Trophoblast cell (in vitro differentiated cells and primary cell): ENCODE measurements at regions not wholly inside any gene's neighbourhood (a gene's known extent, or its start where the extent isn't known, plus 50 kb on each side); places are given as distances from the start of the nearest gene placed in this dataset.

Experiments
- DNase-seq, 2 donors: peaks; one replicate each; pipeline ENCODE4 v3.0.0-alpha.2; 2016
- H2AFZ ChIP-seq: 2 replicates; pipeline ENCODE4 v1.6.1; 2013; ENCODE audit warnings: low read length, moderate library complexity, mild to moderate bottlenecking; ENCODE audit not compliant: insufficient read depth, poor library complexity
- H2AK5ac ChIP-seq: 2 replicates; pipeline ENCODE4 v1.6.1; 2013; ENCODE audit warnings: mild to moderate bottlenecking, low read length
- H2BK120ac ChIP-seq: 2 replicates; pipeline ENCODE4 v1.6.1; 2013; ENCODE audit warnings: low read length, mild to moderate bottlenecking, moderate library complexity; ENCODE audit not compliant: insufficient read depth, poor library complexity
- H2BK12ac ChIP-seq: 2 replicates; pipeline ENCODE4 v1.6.1; 2013; ENCODE audit warnings: mild to moderate bottlenecking, low read length, moderate library complexity
- H2BK5ac ChIP-seq: 2 replicates; pipeline ENCODE4 v1.6.1; 2013; ENCODE audit warnings: low read length, low read depth, moderate library complexity, mild to moderate bottlenecking; ENCODE audit not compliant: poor library complexity
- H3K14ac ChIP-seq: 2 replicates; pipeline ENCODE4 v1.6.1; 2013; ENCODE audit warnings: mild to moderate bottlenecking, low read length
- H3K18ac ChIP-seq: 2 replicates; pipeline ENCODE4 v1.6.1; 2013; ENCODE audit warnings: mild to moderate bottlenecking, low read length
- H3K23ac ChIP-seq: 2 replicates; pipeline ENCODE4 v1.6.1; 2013; ENCODE audit warnings: low read length
- H3K27ac ChIP-seq: 2 replicates; pipeline ENCODE4 v1.5.1; 2013; ENCODE audit warnings: low read depth, mild to moderate bottlenecking, inconsistent platforms, low read length, moderate library complexity
- H3K27me3 ChIP-seq: 2 replicates; pipeline ENCODE4 v1.6.1; 2013; ENCODE audit warnings: inconsistent platforms, mild to moderate bottlenecking, low read length, moderate library complexity; ENCODE audit not compliant: insufficient read depth
- H3K36me3 ChIP-seq, 2 experiments: 1 replicate in 1 of 2; 2 replicates in 1 of 2; pipeline ENCODE4 v1.6.1; 2013; ENCODE audit warnings: low read length in 2 of 2, mild to moderate bottlenecking in 2 of 2, moderate library complexity in 1 of 2; ENCODE audit not compliant: insufficient read depth in 2 of 2, control insufficient read depth in 1 of 2
- H3K4ac ChIP-seq: 2 replicates; pipeline ENCODE4 v1.6.1; 2013; ENCODE audit warnings: low read depth, mild to moderate bottlenecking, low read length, moderate library complexity
- H3K4me1 ChIP-seq, 2 experiments: 1 replicate in 1 of 2; 2 replicates in 1 of 2; pipeline ENCODE4 v1.6.1; 2013; ENCODE audit warnings: low read length in 2 of 2, mild to moderate bottlenecking in 2 of 2, moderate library complexity in 1 of 2; ENCODE audit not compliant: insufficient read depth in 2 of 2, control insufficient read depth in 1 of 2
- H3K4me2 ChIP-seq: 2 replicates; pipeline ENCODE4 v1.6.1; 2013; ENCODE audit warnings: inconsistent platforms, mild to moderate bottlenecking, low read length, moderate library complexity
- H3K4me3 ChIP-seq: 2 replicates; pipeline ENCODE4 v1.5.1; 2013; ENCODE audit warnings: mild to moderate bottlenecking, low read depth, low read length, inconsistent platforms
- H3K79me1 ChIP-seq: one replicate; pipeline ENCODE4 v1.6.1; 2013; ENCODE audit warnings: low read length
- H3K79me2 ChIP-seq: 2 replicates; pipeline ENCODE4 v1.6.1; 2013; ENCODE audit warnings: low read length, mild to moderate bottlenecking; ENCODE audit not compliant: control insufficient read depth, insufficient read depth, poor library complexity
- H3K9ac ChIP-seq: 2 replicates; pipeline ENCODE4 v1.6.1; 2013; ENCODE audit warnings: mild to moderate bottlenecking, low read length
- H3K9me3 ChIP-seq: 2 replicates; pipeline ENCODE4 v1.6.1; 2013; ENCODE audit warnings: low read depth, mild to moderate bottlenecking, control low read depth, inconsistent platforms, low read length; ENCODE audit not compliant: insufficient read depth
- H4K12ac ChIP-seq: 2 replicates; pipeline ENCODE4 v1.6.1; 2013; ENCODE audit warnings: low read depth, mild to moderate bottlenecking, low read length, moderate library complexity
- H4K8ac ChIP-seq: 2 replicates; pipeline ENCODE4 v1.6.1; 2013; ENCODE audit warnings: low read depth, mild to moderate bottlenecking, low read length, moderate library complexity
- H4K91ac ChIP-seq: one replicate; pipeline ENCODE4 v1.6.1; 2013; ENCODE audit warnings: low read depth, mild to moderate bottlenecking, low read length, moderate library complexity
- WGBS: extraction: QIAGEN DNeasy Blood & Tissue Kit; methylation state at CpG from one replicate; pipeline ENCODE4 v1.1.7; 2013; ENCODE audit warnings: missing lambda C conversion rate; ENCODE audit not compliant: insufficient read length, insufficient coverage; ENCODE audit errors: extremely low coverage; 5-methylcytosine and 5-hydroxymethylcytosine counted together

DNA sequence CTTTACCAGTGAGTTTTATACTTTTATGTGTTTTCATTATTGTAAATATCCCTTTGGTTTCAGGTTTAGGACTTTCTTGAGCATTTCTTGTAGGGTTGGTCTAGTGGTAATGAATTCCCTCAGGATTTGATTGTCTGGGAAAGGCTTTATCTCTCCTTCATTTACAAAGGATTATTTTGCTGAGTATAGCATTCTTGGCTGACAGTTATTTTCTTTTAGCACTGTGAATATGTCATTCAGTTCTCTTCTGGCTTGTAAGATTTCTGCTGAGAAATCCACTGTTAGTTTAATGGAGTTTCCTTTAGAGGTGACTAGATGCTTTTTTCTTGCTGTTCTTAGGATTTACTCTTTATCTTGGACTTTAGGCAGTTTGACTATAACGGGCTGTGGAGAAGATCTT, 373.9 kb downstream of the TSN start:
- no peak overlapping the region for H2AFZ ChIP-seq
- H2AK5ac ChIP-seq = no peak overlapping the region
- no peak overlapping the region for H4K12ac ChIP-seq
- H3K9ac ChIP-seq = no peak overlapping the region
- H3K23ac ChIP-seq = no peak overlapping the region
- no peak overlapping the region for H3K27ac ChIP-seq
- H4K91ac ChIP-seq = no peak overlapping the region
- no peak overlapping the region for H2BK12ac ChIP-seq
- no peaks in the 10 kb centered on the region for H3K27me3 ChIP-seq
- no CpG with 5 or more reads among the region's 1 CpG for WGBS
- no peaks in the 10 kb centered on the region for H3K79me2 ChIP-seq
- no peak overlapping the region for H3K4me2 ChIP-seq
- H3K4ac ChIP-seq = no peak overlapping the region
- no peak for DNase-seq
- no peak overlapping the region for H3K18ac ChIP-seq
- H3K9me3 ChIP-seq = peaks cover 7% of the 10 kb centered on the region
- no peaks in the 10 kb centered on the region for H3K79me1 ChIP-seq
- no peak overlapping the region for H3K4me3 ChIP-seq
- H3K36me3 ChIP-seq = no peaks in the 10 kb centered on the region
- no peak overlapping the region for H2BK5ac ChIP-seq
- H3K14ac ChIP-seq = no peak overlapping the region
- no peak overlapping the region for H2BK120ac ChIP-seq
- no peak overlapping the region for H4K8ac ChIP-seq
- no peaks in the 10 kb centered on the region for H3K4me1 ChIP-seq

DNA sequence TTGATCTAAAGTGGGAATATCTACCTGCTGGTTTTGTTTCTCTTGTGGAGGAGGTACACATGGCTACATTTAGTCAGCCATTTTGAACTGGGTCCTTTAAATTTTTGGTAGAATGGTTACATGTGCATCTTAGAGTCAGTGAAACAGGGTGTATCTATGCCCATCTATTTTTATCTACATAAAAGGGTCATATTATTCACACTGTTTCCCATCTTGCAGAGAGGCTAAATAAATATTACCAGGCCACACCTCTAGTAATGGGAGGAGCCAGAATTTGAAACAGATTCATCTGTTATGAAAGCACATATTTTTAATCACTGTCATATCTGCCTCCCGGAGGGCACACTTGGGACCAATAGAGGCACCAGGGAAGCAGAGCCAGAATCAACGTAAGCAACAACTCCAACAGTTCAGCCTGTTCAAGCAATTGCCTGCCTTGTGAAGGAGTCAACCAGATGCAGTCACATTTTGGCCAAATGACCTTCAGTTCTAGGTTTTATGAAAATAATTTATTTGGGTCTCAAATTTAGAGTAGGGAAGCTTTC, 376.8 kb downstream of the TSN start:
- H4K8ac ChIP-seq = no peak overlapping the region
- no peak overlapping the region for H2BK12ac ChIP-seq
- H3K27ac ChIP-seq = no peak overlapping the region
- no peak overlapping the region for H4K91ac ChIP-seq
- H3K36me3 ChIP-seq = no peaks in the 10 kb centered on the region
- no peak overlapping the region for H3K9ac ChIP-seq
- no peak overlapping the region for H2AK5ac ChIP-seq
- no peak overlapping the region for H3K14ac ChIP-seq
- H3K9me3 ChIP-seq = peaks cover 8% of the 10 kb centered on the region
- H3K18ac ChIP-seq = no peak overlapping the region
- no peak overlapping the region for H3K23ac ChIP-seq
- no peaks in the 10 kb centered on the region for H3K79me2 ChIP-seq
- H2BK120ac ChIP-seq = no peak overlapping the region
- no peak overlapping the region for H2BK5ac ChIP-seq
- DNase-seq = no peak
- no peak overlapping the region for H3K4me2 ChIP-seq
- H3K4me1 ChIP-seq = no peaks in the 10 kb centered on the region
- H3K79me1 ChIP-seq = no peaks in the 10 kb centered on the region
- H4K12ac ChIP-seq = no peak overlapping the region
- H3K4me3 ChIP-seq = no peak overlapping the region
- no peaks in the 10 kb centered on the region for H3K27me3 ChIP-seq
- no peak overlapping the region for H3K4ac ChIP-seq
- H2AFZ ChIP-seq = no peak overlapping the region
- no CpG with 5 or more reads among the region's 2 CpGs for WGBS

DNA sequence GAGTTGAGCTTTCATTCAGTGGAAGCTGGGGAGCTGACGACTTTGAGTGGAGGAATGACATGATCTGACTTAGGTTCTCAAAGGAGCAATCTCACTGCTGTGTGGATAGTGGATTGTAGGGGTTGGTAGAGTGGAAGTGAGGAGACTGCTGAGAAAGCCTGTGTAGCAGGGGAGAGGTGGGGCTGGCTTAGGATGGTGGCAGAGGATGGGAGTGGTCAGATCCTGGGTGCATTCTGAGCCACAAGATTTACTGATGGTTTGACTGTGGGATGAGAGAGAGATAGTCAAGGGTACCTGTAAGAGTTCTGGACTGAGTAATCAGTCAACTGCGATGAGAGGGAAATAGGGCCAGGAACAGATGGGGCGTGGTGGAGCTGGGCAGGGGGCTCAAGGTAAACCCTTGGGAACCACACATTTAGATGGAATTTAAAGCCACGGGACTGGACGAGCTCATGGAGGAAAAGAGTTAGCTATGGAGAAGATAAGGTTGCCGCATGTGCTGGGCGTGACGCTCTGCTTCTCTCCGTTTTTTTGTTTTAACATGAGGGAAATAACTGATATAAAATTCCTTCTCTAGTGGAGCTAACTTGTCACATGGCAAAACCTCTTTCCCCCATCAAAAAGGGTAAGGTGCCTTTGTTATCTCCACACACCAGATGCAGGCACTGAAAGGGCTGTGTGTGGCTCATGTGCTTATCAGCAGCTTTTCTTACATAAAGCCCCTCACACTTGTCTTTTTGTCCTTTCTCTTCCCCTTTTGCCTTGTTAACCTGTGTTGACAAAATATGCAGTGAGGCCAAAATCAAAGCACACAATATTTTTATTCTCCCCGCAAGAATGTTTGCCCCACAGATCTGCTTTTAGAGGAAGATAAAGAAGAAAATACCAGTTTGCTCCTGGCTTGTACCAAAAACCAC, 379.8 kb downstream of the TSN start:
- DNase-seq = no peak
- H3K9ac ChIP-seq = no peak overlapping the region
- WGBS = no CpG with 5 or more reads among the region's 10 CpGs
- H4K8ac ChIP-seq = no peak overlapping the region
- H4K91ac ChIP-seq = no peak overlapping the region
- no peak overlapping the region for H2AFZ ChIP-seq
- H3K18ac ChIP-seq = no peak overlapping the region
- no peak overlapping the region for H2AK5ac ChIP-seq
- no peak overlapping the region for H3K23ac ChIP-seq
- peaks cover 8% of the 10 kb centered on the region for H3K9me3 ChIP-seq
- no peak overlapping the region for H2BK12ac ChIP-seq
- H3K36me3 ChIP-seq = no peaks in the 10 kb centered on the region
- H3K79me1 ChIP-seq = no peaks in the 10 kb centered on the region
- H3K79me2 ChIP-seq = no peaks in the 10 kb centered on the region
- H3K14ac ChIP-seq = no peak overlapping the region
- no peak overlapping the region for H2BK5ac ChIP-seq
- H4K12ac ChIP-seq = no peak overlapping the region
- no peaks in the 10 kb centered on the region for H3K4me1 ChIP-seq
- H3K27me3 ChIP-seq = no peaks in the 10 kb centered on the region
- H3K4me3 ChIP-seq = no peak overlapping the region
- H3K4me2 ChIP-seq = no peak overlapping the region
- H3K27ac ChIP-seq = no peak overlapping the region
- H3K4ac ChIP-seq = no peak overlapping the region
- H2BK120ac ChIP-seq = no peak overlapping the region

DNA sequence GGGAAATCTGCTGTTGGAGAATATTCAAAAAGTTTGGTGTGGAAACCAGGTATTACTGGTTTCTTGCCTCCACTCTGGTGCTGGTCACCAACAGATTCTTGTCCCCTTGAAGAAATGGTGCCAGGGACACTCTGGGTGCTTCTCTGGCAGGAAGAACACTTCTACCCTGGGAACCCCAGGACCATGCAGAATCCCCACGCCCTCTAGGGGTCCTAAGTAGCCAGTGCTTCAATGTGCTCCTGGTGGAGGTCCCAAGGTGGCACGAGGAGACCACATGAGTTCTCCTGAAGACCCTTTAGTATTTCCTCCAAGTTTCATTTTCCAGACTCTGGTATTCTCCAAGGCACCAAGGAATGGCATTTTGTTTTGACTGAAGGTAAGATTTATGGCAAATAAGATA, 380.6 kb downstream of the TSN start:
- Histone ChIP-seq H3K4me1 (no peaks in the 10 kb centered on the region), H3K4ac (no peak overlapping the region), H3K4me2 (no peak overlapping the region), H2BK120ac (no peak overlapping the region), H4K8ac (no peak overlapping the region), H3K23ac (no peak overlapping the region), H3K36me3 (no peaks in the 10 kb centered on the region), H3K79me1 (no peaks in the 10 kb centered on the region), H2AK5ac (no peak overlapping the region), H3K9ac (no peak overlapping the region), H3K18ac (no peak overlapping the region), H3K14ac (no peak overlapping the region), H2BK12ac (no peak overlapping the region), H3K4me3 (no peak overlapping the region), H2BK5ac (no peak overlapping the region), H3K9me3 (peaks cover 4% of the 10 kb centered on the region), H3K27ac (no peak overlapping the region), H4K91ac (no peak overlapping the region), H3K79me2 (no peaks in the 10 kb centered on the region), H2AFZ (no peak overlapping the region), H4K12ac (no peak overlapping the region), H3K27me3 (no peaks in the 10 kb centered on the region)
- peak in 1 of 2 donors; percentile 35 for DNase-seq
- WGBS = no CpG with 5 or more reads among the region's 2 CpGs
